ENCODE measurements at regions not wholly inside any gene's neighbourhood (a gene's known extent, or its start where the extent isn't known, plus 50 kb on each side); places are given as distances from the start of the nearest gene placed in this dataset.
A peak's percentile ranks its signal among the peaks of the same experiment; 100 is the strongest.
"Not testable (repeated sequence)": the region's sequence is repeated elsewhere in the genome, so short reads cannot be mapped to it uniquely, and the experiment has no call there.

- DNase-seq = peak; percentile 62
These were observed 142.4 kb downstream of the PSAT1 start for GRCh38 chr9:78439190-78439865.

- DNase-seq = no peak
These were observed 143.2 kb downstream of the PSAT1 start for GRCh38 chr9:78439866-78440830.

- no peak for DNase-seq
These were observed 144.5 kb downstream of the PSAT1 start for GRCh38 chr9:78441396-78441795.

- no peak for DNase-seq
These were observed 145.0 kb downstream of the PSAT1 start for GRCh38 chr9:78441822-78442431.

GRCh38 chr9:78442577-78442976 lies 145.7 kb downstream of the PSAT1 start:
- not testable (repeated sequence) for DNase-seq

GRCh38 chr9:78443946-78444345 lies 147.0 kb downstream of the PSAT1 start:
- no peak for DNase-seq

- DNase-seq = no peak
These were observed 152.2 kb downstream of the PSAT1 start for GRCh38 chr9:78448960-78449673.

GRCh38 chr9:78453450-78453849 lies 156.5 kb downstream of the PSAT1 start:
- no peak for DNase-seq

- DNase-seq = no peak
These were observed 165.7 kb downstream of the PSAT1 start for GRCh38 chr9:78462611-78463010.

- no peak for DNase-seq
These were observed 166.8 kb downstream of the PSAT1 start for GRCh38 chr9:78463750-78464149.

GRCh38 chr9:78468231-78468630 lies 171.3 kb downstream of the PSAT1 start:
- no peak for DNase-seq

- DNase-seq = no peak
These were observed 172.2 kb downstream of the PSAT1 start for GRCh38 chr9:78468974-78469576.

GRCh38 chr9:78470216-78470615 lies 173.3 kb downstream of the PSAT1 start:
- DNase-seq = no peak

GRCh38 chr9:78470741-78471140 lies 173.8 kb downstream of the PSAT1 start:
- DNase-seq = no peak

GRCh38 chr9:78472111-78472510 lies 175.2 kb downstream of the PSAT1 start:
- no peak for DNase-seq

GRCh38 chr9:78479441-78479840 lies 182.5 kb downstream of the PSAT1 start:
- DNase-seq = no peak

GRCh38 chr9:78486661-78487060 lies 189.7 kb downstream of the PSAT1 start:
- DNase-seq = no peak

- DNase-seq = no peak
These were observed 193.3 kb downstream of the PSAT1 start for GRCh38 chr9:78490231-78490630.

- no peak for DNase-seq
These were observed 194.5 kb downstream of the PSAT1 start for GRCh38 chr9:78491402-78491801.

- no peak for DNase-seq
These were observed 196.3 kb downstream of the PSAT1 start for GRCh38 chr9:78493166-78493742.

GRCh38 chr9:78502566-78502965 lies 205.6 kb downstream of the PSAT1 start:
- DNase-seq = no peak

- no peak for DNase-seq
These were observed 208.6 kb downstream of the PSAT1 start for GRCh38 chr9:78505546-78505945.

All from kidney glomerular epithelial cell (primary cell).